Stimulated activated CD4-positive, alpha-beta T cell treated with anti-CD3 and anti-CD28 coated beads, Interleukin-1b, Interleukin-23, amount 100 ng/mL, for 48 hours (primary cell): ENCODE measurements at regions not wholly inside any gene's neighbourhood (a gene's known extent, or its start where the extent isn't known, plus 50 kb on each side); places are given as distances from the start of the nearest gene placed in this dataset.

Experiments
- DNase-seq: peaks from one replicate; pipeline ENCODE4 v3.0.0-alpha.2; 2020

DNA sequence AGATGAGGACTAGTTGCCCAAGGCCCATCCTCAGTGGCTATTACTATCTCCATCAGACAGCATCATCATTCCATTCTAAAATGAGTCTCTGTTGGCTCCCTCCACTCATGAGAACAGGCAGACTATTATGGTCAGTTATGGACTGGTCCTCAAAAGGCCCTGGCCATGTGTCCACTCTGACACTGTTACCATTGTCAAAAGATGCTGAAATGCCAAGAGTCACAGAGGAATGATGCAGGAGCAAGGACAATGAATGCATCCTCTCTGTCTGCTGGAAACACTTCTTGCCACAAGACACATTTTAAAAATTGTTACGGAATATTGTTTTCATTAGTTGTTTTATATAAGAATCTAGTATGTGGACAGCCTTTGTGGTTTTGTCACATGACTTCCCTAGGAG lies 53.3 kb upstream of the STT3B start:
- DNase-seq = no peak

DNA sequence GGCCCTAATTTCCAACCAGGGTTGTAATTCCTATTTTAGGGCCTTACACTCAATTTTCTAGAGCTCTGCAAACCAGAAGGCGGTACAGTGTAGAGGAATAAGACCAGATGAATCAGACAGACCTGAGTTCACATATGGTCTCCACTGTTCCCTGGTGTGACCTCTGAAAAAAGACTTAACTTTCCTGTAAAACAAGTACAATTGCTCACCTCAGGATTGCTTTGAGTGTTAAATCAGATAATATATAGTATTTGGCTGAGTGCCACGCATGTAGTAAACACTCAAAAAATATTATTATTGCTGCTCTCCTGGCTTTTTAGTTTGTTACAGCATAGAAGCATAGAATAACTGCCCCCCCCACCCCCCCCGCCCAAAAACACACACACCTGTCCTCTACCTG lies 51.0 kb upstream of the STT3B start:
- DNase-seq = no peak

DNA sequence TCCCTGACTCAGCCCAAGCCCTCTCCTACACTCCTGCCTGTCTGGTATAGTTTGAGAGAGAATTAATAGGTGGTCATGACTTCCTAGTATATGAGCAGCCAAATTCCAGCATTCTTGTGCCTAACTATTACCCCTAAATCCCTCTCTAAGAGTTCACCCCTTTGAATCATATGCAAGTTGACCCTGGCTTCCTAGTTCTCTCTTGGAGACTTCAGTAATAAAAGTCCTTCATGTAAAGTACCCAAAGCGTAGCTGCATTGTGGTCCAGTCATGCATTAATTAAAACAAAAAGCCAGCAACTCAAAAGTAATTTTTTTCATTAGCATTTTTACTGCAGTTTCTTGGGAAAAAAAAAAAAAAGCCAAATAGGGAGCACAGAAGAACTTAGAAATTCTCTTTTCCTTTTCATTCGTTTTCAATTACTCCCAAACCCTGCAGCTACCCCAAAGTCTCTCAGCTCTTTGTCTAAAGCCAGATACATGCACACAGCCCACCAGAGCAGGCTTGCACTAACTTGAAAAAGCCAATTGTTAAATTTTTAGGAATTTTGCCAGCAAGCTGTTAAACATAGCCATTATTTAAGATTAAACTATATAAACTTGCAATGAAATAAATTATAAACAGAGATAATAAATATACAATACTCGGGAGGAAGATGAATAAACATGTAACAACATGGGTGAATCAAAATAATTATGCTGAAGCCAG lies 50.1 kb upstream of the STT3B start:
- DNase-seq = no peak
